ENCODE measurements at regions not wholly inside any gene's neighbourhood (a gene's known extent, or its start where the extent isn't known, plus 50 kb on each side); places are given as distances from the start of the nearest gene placed in this dataset.

DNA sequence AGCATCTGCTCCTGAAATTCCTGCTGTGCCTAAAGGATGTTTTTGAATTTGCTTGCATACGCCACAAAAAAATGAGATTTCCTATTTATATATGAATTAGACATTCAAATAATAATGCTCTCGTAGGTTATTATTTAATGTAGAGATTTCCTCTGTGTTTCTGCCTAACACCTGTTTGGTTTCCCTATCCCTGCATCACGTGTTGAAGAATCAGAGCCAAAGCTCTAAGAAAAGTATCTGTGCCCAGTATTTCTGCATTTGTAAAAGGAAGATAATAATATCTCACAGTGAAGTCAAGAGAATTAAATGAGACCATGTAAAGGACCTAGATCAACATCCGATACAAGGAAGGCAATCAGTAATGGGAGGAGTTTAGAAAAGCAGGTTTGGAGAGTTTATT, 179.5 kb downstream of the HNRNPD start:
- TF ChIP-seq, protein P1, sequence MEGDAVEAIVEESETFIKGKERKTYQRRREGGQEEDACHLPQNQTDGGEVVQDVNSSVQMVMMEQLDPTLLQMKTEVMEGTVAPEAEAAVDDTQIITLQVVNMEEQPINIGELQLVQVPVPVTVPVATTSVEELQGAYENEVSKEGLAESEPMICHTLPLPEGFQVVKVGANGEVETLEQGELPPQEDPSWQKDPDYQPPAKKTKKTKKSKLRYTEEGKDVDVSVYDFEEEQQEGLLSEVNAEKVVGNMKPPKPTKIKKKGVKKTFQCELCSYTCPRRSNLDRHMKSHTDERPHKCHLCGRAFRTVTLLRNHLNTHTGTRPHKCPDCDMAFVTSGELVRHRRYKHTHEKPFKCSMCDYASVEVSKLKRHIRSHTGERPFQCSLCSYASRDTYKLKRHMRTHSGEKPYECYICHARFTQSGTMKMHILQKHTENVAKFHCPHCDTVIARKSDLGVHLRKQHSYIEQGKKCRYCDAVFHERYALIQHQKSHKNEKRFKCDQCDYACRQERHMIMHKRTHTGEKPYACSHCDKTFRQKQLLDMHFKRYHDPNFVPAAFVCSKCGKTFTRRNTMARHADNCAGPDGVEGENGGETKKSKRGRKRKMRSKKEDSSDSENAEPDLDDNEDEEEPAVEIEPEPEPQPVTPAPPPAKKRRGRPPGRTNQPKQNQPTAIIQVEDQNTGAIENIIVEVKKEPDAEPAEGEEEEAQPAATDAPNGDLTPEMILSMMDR (IDR thresholded peaks at IDR 0.05; ENCODE audit: low read depth, low read length, poor library complexity, severe bottlenecking), result no peak
- no peak for TF ChIP-seq EZH2phosphoT487 (IDR thresholded peaks at IDR 0.05; ENCODE audit: borderline replicate concordance, low read length)

Data from DOHH2 (cell line).